PC-9 (cell line): ENCODE measurements at regions not wholly inside any gene's neighbourhood (a gene's known extent, or its start where the extent isn't known, plus 50 kb on each side); places are given as distances from the start of the nearest gene placed in this dataset.

Experiments used
- BruUV-seq: library from RNA; stranded (reverse); fragments of 400-500 nt; replicated peaks from 2 replicates; lab custom pipeline; 2021; lab: Mats Ljungman, UMichigan
- CTCF ChIA-PET: fragments of 300-600 bp; sonication (Branson Sonifier 250); formaldehyde crosslinking; loops from one replicate; lab custom pipeline; 2022; ENCODE audit warnings: antibody characterized with exemption; lab: Charles Lee
- POLR2A ChIA-PET: fragments of 300-600 bp; sonication (Branson Sonifier 250); formaldehyde crosslinking; loops from one replicate; lab custom pipeline; 2022; ENCODE audit warnings: antibody characterized with exemption; ENCODE audit not compliant: unreplicated experiment; lab: Charles Lee
- DNase-seq, 2 experiments: peaks; one replicate each; pipeline versions ENCODE4 v3.0.0 to v3.0.0-alpha.2; 2015 to 2022; ENCODE audit warnings: mixed read lengths in 1 of 2
- H2AFZ ChIP-seq: fragments of 200-600 bp; sonication (generic); 2 replicates; pipeline ENCODE4 v1.8.1; 2017; ENCODE audit warnings: antibody characterized with exemption
- H3F3A ChIP-seq: fragments of 200-600 bp; sonication (generic); 2 replicates; pipeline ENCODE4 v1.8.1; 2017; ENCODE audit warnings: antibody characterized with exemption, mild to moderate bottlenecking, low read depth; ENCODE audit not compliant: insufficient read depth
- H3K27ac ChIP-seq: fragments of 200-600 bp; sonication (generic); 2 replicates; pipeline ENCODE4 v1.6.1; 2016; ENCODE audit warnings: mixed run types
- H3K27me3 ChIP-seq: fragments of 200-600 bp; sonication (generic); 2 replicates; pipeline ENCODE4 v1.6.1; 2016; ENCODE audit warnings: low read depth, mixed run types; ENCODE audit not compliant: insufficient read depth
- H3K36me3 ChIP-seq: fragments of 200-600 bp; sonication (generic); 2 replicates; pipeline ENCODE4 v1.6.1; 2016; ENCODE audit warnings: low read depth, mixed run types
- H3K4me1 ChIP-seq: fragments of 200-600 bp; sonication (generic); replicated peaks from 2 replicates; pipeline ENCODE4 v1.6.1; 2016; ENCODE audit warnings: mixed run types; ENCODE audit not compliant: insufficient read depth
- H3K4me2 ChIP-seq: fragments of 200-600 bp; sonication (generic); 2 replicates; pipeline ENCODE4 v1.6.1; 2017; ENCODE audit warnings: mixed run types
- H3K4me3 ChIP-seq: fragments of 200-600 bp; sonication (generic); 2 replicates; pipeline ENCODE4 v1.6.1; 2016; ENCODE audit warnings: mixed run types
- H3K79me2 ChIP-seq: fragments of 200-600 bp; sonication (generic); 2 replicates; pipeline ENCODE4 v1.6.1; 2017; ENCODE audit warnings: low read depth, mixed run types
- H3K9me2 ChIP-seq: fragments of 200-600 bp; sonication (generic); 2 replicates; pipeline ENCODE4 v1.8.1; 2017; ENCODE audit warnings: mild to moderate bottlenecking; ENCODE audit not compliant: insufficient read depth
- H3K9me3 ChIP-seq: fragments of 200-600 bp; sonication (generic); 2 replicates; pipeline ENCODE4 v1.8.1; 2016; ENCODE audit warnings: low read depth; ENCODE audit not compliant: insufficient read depth
- H4K20me1 ChIP-seq: fragments of 200-600 bp; sonication (generic); 2 replicates; pipeline ENCODE4 v1.8.1; 2017; ENCODE audit not compliant: insufficient read depth
- CTCF ChIP-seq: fragments of 200-600 bp; sonication (generic); conservative IDR thresholded peaks from 2 replicates; pipeline ENCODE4 v1.6.1; 2017; ENCODE audit warnings: mixed run types, antibody characterized with exemption, mild to moderate bottlenecking, moderate library complexity
- EZH2 ChIP-seq: fragments of 200-600 bp; sonication (generic); IDR thresholded peaks from 2 replicates; pipeline ENCODE4 v1.8.0; 2017; ENCODE audit warnings: antibody characterized with exemption, low read depth
- intact Hi-C: fragments of 100-400 bp; cut with micrococcal nuclease; formaldehyde crosslinking; loops from one replicate; pipeline ENCODE4 v1.10.0; 2022; ENCODE audit not compliant: unreplicated experiment

- H3K4me3 ChIP-seq: no peak overlapping the region
- peaks cover 91% of the 10 kb centered on the region for H3K27me3 ChIP-seq
- ChIA-PET POLR2A (no interaction called here), CTCF (no interaction called here)
- no peak overlapping the region for H3K27ac ChIP-seq
- no peaks in the 10 kb centered on the region for H3K79me2 ChIP-seq
- H3K4me2 ChIP-seq: no peak overlapping the region
- no peaks in the 10 kb centered on the region for H3K4me1 ChIP-seq
- no peaks in the 10 kb centered on the region for H3K9me3 ChIP-seq
- DNase-seq: no peak
- intact Hi-C loops: no loop called here
- 0 out of 2 replicates have a peak, but pooled peaks cover 3% of the 10 kb centered on the region for H4K20me1 ChIP-seq
- H2AFZ ChIP-seq: no peak overlapping the region
- no TSS peak for BruUV-seq
- no peaks in the 10 kb centered on the region for H3F3A ChIP-seq
- TF ChIP-seq CTCF (no peak), EZH2 (no peak)
- H3K36me3 ChIP-seq: no peaks in the 10 kb centered on the region
- no peaks in the 10 kb centered on the region for H3K9me2 ChIP-seq
Observed at GRCh38 chr2:8472545-8473323, 209.1 kb upstream of the ID2 start.

GRCh38 chr2:8475349-8476031, 206.4 kb upstream of the ID2 start:
- no peak overlapping the region for H3K27ac ChIP-seq
- POLR2A ChIA-PET: no interaction called here

More at GRCh38 chr2:8475349-8476031, 206.4 kb upstream of the ID2 start:
- TF ChIP-seq CTCF: no peak
- TF ChIP-seq EZH2: no peak
- Histone ChIP-seq H3K9me3 (no peaks in the 10 kb centered on the region), H3K27me3 (peaks cover 91% of the 10 kb centered on the region), H3F3A (no peaks in the 10 kb centered on the region), H2AFZ (no peak overlapping the region), H3K4me1 (no peaks in the 10 kb centered on the region), H3K79me2 (no peaks in the 10 kb centered on the region), H4K20me1 (0 out of 2 replicates have a peak, but pooled peaks cover 2% of the 10 kb centered on the region), H3K4me2 (no peak overlapping the region), H3K36me3 (no peaks in the 10 kb centered on the region), H3K9me2 (no peaks in the 10 kb centered on the region), H3K4me3 (no peak overlapping the region)
- intact Hi-C loops: no loop called here
- DNase-seq: no peak
- BruUV-seq: no TSS peak
- CTCF ChIA-PET: no interaction called here
